ENCODE measurements at regions not wholly inside any gene's neighbourhood (a gene's known extent, or its start where the extent isn't known, plus 50 kb on each side); places are given as distances from the start of the nearest gene placed in this dataset.

DNA sequence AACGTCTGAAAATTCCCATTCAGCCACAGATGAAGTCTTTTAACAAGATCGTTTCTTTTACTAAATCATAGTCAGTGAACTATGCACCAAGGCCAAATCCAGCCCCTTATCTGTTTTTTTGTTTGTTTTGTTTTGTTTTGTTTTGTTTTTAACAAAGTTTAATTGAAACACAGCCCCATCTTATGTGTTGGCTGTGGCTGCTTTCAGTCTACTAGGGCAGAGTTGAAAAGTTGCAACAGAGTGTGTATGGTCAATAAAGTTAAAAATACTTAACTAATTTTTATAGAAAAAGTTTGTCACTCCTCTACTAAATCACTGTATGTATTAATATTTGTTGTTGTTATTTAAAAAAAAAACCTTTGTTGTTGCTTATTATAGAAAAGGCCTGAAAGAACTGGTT is 137.1 kb downstream of the CAAP1 start:
- no TSS peak for BruUV-seq (replicated peaks)

DNA sequence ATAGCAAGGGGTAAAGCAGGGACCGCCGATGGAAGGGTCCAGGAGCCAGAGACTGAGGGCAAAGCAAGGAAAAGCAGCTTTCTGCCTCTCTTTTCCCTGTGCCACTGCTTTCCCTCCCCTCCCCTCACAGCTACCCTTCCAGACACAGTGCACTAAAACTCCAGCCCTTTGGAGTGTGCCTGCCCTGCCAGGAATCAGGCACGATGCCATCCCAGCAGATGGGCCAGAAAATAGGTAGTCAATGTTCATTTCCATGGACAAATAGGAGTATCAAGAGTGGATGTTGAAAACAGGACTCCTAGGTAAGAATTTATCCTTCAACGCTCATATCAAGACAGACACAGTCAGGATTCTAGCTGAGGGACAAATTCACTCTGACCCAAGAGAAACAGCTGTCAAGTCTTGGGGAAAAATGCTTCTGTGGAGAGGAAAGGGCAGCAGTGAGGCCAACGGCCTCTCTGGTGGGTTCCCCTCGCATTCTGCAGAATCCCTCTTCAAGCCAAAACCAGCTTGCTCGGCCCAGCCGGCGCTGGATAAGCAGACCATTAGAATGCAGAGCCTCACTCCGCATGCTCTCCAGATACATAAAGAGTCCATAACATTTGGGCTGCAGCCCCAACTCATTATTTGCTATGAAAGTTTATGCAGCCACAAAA is 138.0 kb downstream of the CAAP1 start:
- Histone ChIP-seq H3K27me3 (replicated peaks; ENCODE audit: insufficient read depth, low read depth, low read length, poor library complexity) (no peaks in the 10 kb centered on the region), H3K4me3 (ENCODE audit: low read depth, low read length, poor library complexity, severe bottlenecking) (no peak overlapping the region), H3K27ac (ENCODE audit: low read depth, low read length, poor library complexity, severe bottlenecking) (no peak overlapping the region), H3K36me3 (ENCODE audit: insufficient read depth, low read length, poor library complexity, severe bottlenecking) (no peaks in the 10 kb centered on the region), H3K9me3 (ENCODE audit: low read depth, low read length, poor library complexity, severe bottlenecking) (no peaks in the 10 kb centered on the region), H3K4me1 (ENCODE audit: insufficient read depth, low read length, poor library complexity, severe bottlenecking) (no peaks in the 10 kb centered on the region)
- no peak for DNase-seq (ENCODE audit: low spot score)
- TF ChIP-seq, protein P1, sequence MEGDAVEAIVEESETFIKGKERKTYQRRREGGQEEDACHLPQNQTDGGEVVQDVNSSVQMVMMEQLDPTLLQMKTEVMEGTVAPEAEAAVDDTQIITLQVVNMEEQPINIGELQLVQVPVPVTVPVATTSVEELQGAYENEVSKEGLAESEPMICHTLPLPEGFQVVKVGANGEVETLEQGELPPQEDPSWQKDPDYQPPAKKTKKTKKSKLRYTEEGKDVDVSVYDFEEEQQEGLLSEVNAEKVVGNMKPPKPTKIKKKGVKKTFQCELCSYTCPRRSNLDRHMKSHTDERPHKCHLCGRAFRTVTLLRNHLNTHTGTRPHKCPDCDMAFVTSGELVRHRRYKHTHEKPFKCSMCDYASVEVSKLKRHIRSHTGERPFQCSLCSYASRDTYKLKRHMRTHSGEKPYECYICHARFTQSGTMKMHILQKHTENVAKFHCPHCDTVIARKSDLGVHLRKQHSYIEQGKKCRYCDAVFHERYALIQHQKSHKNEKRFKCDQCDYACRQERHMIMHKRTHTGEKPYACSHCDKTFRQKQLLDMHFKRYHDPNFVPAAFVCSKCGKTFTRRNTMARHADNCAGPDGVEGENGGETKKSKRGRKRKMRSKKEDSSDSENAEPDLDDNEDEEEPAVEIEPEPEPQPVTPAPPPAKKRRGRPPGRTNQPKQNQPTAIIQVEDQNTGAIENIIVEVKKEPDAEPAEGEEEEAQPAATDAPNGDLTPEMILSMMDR (conservative IDR thresholded peaks at IDR 0.05; ENCODE audit: low read depth, low read length) = no peak
- no peak for TF ChIP-seq EZH2 (IDR thresholded peaks at IDR 0.05; ENCODE audit: borderline replicate concordance, low read depth, low read length, poor library complexity, severe bottlenecking)
- BruUV-seq (replicated peaks) = no TSS peak
- CTCF ChIA-PET = no interaction called here
- POLR2A ChIA-PET (ENCODE audit: low non-redundant PET) = no interaction called here
- intact Hi-C loops (cut with micrococcal nuclease; ENCODE audit: unreplicated experiment) = no loop called here

More for the DNA sequence above, 137.1 kb downstream of the CAAP1 start:
- Histone ChIP-seq H3K27me3 (replicated peaks; ENCODE audit: insufficient read depth, low read depth, low read length, poor library complexity) (no peaks in the 10 kb centered on the region), H3K4me1 (ENCODE audit: insufficient read depth, low read length, poor library complexity, severe bottlenecking) (no peaks in the 10 kb centered on the region), H3K9me3 (ENCODE audit: low read depth, low read length, poor library complexity, severe bottlenecking) (no peaks in the 10 kb centered on the region), H3K4me3 (ENCODE audit: low read depth, low read length, poor library complexity, severe bottlenecking) (no peak overlapping the region), H3K36me3 (ENCODE audit: insufficient read depth, low read length, poor library complexity, severe bottlenecking) (no peaks in the 10 kb centered on the region), H3K27ac (ENCODE audit: low read depth, low read length, poor library complexity, severe bottlenecking) (no peak overlapping the region)
- DNase-seq (ENCODE audit: low spot score) = no peak
- intact Hi-C loops (cut with micrococcal nuclease; ENCODE audit: unreplicated experiment) = no loop called here
- ChIA-PET CTCF (no interaction called here), POLR2A (ENCODE audit: low non-redundant PET) (no interaction called here)
- no peak for TF ChIP-seq EZH2 (IDR thresholded peaks at IDR 0.05; ENCODE audit: borderline replicate concordance, low read depth, low read length, poor library complexity, severe bottlenecking)
- TF ChIP-seq, protein P1 (conservative IDR thresholded peaks at IDR 0.05; ENCODE audit: low read depth, low read length) = no peak

DNA sequence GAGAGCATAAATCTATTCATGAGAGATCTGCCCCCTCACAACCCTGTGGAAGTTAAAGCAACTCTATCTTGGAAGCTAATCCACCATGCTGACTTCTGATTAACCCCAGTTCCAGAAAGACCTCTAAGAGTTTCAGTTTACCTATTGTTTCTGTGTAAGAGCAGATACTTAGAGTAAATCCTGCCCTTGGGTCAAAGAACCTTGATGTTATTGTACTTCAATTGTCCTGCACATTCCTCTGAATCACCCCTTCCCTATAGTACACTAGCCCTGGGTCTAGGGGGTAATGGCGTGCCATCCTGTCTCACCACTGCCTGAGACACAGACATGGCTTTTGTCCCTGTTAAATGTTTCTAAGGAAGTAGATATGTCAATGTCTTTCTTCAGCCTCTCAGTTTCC is 138.6 kb downstream of the CAAP1 start:
- H3K36me3 ChIP-seq (ENCODE audit: insufficient read depth, low read length, poor library complexity, severe bottlenecking) = no peaks in the 10 kb centered on the region
- POLR2A ChIA-PET (ENCODE audit: low non-redundant PET) = no interaction called here
- BruUV-seq (replicated peaks) = no TSS peak
- TF ChIP-seq, protein P1 (conservative IDR thresholded peaks at IDR 0.05; ENCODE audit: low read depth, low read length) = no peak
- no peak for TF ChIP-seq EZH2 (IDR thresholded peaks at IDR 0.05; ENCODE audit: borderline replicate concordance, low read depth, low read length, poor library complexity, severe bottlenecking)
- no peak overlapping the region for H3K4me3 ChIP-seq (ENCODE audit: low read depth, low read length, poor library complexity, severe bottlenecking)
- intact Hi-C loops (cut with micrococcal nuclease; ENCODE audit: unreplicated experiment) = no loop called here
- H3K9me3 ChIP-seq (ENCODE audit: low read depth, low read length, poor library complexity, severe bottlenecking) = no peaks in the 10 kb centered on the region
- H3K27ac ChIP-seq (ENCODE audit: low read depth, low read length, poor library complexity, severe bottlenecking) = no peak overlapping the region
- DNase-seq (ENCODE audit: low spot score) = no peak
- H3K4me1 ChIP-seq (ENCODE audit: insufficient read depth, low read length, poor library complexity, severe bottlenecking) = no peaks in the 10 kb centered on the region
- CTCF ChIA-PET = no interaction called here
- no peaks in the 10 kb centered on the region for H3K27me3 ChIP-seq (replicated peaks; ENCODE audit: insufficient read depth, low read depth, low read length, poor library complexity)

Measured in A673 (cell line).